ENCODE measurements at regions not wholly inside any gene's neighbourhood (a gene's known extent, or its start where the extent isn't known, plus 50 kb on each side); places are given as distances from the start of the nearest gene placed in this dataset.

DNA sequence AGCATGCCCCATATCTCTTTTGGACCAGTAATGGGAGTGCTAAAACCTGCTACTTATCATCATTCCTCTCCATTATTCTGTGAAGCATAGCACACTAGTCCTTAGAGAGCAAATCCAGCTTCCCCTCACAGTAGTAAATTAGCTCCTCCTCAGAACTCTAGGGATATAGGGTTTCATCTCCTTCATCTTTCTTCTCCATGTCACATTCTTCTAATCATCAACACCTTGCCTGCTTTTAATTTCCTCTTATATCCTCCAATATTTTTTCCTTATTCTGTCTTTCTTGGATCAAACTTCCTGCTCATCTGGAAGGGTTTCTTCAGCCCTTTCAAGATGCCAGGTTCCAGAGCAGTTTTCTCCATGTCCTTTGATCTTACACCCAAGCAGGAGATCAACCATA, 321.4 kb upstream of the ACVR2A start:
- TF ChIP-seq POLR2A (IDR thresholded peaks at IDR 0.05) = no peak
- TF ChIP-seq, protein P1, sequence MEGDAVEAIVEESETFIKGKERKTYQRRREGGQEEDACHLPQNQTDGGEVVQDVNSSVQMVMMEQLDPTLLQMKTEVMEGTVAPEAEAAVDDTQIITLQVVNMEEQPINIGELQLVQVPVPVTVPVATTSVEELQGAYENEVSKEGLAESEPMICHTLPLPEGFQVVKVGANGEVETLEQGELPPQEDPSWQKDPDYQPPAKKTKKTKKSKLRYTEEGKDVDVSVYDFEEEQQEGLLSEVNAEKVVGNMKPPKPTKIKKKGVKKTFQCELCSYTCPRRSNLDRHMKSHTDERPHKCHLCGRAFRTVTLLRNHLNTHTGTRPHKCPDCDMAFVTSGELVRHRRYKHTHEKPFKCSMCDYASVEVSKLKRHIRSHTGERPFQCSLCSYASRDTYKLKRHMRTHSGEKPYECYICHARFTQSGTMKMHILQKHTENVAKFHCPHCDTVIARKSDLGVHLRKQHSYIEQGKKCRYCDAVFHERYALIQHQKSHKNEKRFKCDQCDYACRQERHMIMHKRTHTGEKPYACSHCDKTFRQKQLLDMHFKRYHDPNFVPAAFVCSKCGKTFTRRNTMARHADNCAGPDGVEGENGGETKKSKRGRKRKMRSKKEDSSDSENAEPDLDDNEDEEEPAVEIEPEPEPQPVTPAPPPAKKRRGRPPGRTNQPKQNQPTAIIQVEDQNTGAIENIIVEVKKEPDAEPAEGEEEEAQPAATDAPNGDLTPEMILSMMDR (IDR thresholded peaks at IDR 0.05) = no peak
